PC-9 (cell line): ENCODE measurements at regions not wholly inside any gene's neighbourhood (a gene's known extent, or its start where the extent isn't known, plus 50 kb on each side); places are given as distances from the start of the nearest gene placed in this dataset.

Experiments used
- BruUV-seq: library from RNA; stranded (reverse); fragments of 400-500 nt; replicated peaks from 2 replicates; lab custom pipeline; 2021; lab: Mats Ljungman, UMichigan
- CTCF ChIA-PET: fragments of 300-600 bp; sonication (Branson Sonifier 250); formaldehyde crosslinking; loops from one replicate; lab custom pipeline; 2022; ENCODE audit warnings: antibody characterized with exemption; lab: Charles Lee
- POLR2A ChIA-PET: fragments of 300-600 bp; sonication (Branson Sonifier 250); formaldehyde crosslinking; loops from one replicate; lab custom pipeline; 2022; ENCODE audit warnings: antibody characterized with exemption; ENCODE audit not compliant: unreplicated experiment; lab: Charles Lee
- DNase-seq, 2 experiments: peaks; one replicate each; pipeline versions ENCODE4 v3.0.0 to v3.0.0-alpha.2; 2015 to 2022; ENCODE audit warnings: mixed read lengths in 1 of 2
- H2AFZ ChIP-seq: fragments of 200-600 bp; sonication (generic); 2 replicates; pipeline ENCODE4 v1.8.1; 2017; ENCODE audit warnings: antibody characterized with exemption
- H3F3A ChIP-seq: fragments of 200-600 bp; sonication (generic); 2 replicates; pipeline ENCODE4 v1.8.1; 2017; ENCODE audit warnings: antibody characterized with exemption, mild to moderate bottlenecking, low read depth; ENCODE audit not compliant: insufficient read depth
- H3K27ac ChIP-seq: fragments of 200-600 bp; sonication (generic); 2 replicates; pipeline ENCODE4 v1.6.1; 2016; ENCODE audit warnings: mixed run types
- H3K27me3 ChIP-seq: fragments of 200-600 bp; sonication (generic); 2 replicates; pipeline ENCODE4 v1.6.1; 2016; ENCODE audit warnings: low read depth, mixed run types; ENCODE audit not compliant: insufficient read depth
- H3K36me3 ChIP-seq: fragments of 200-600 bp; sonication (generic); 2 replicates; pipeline ENCODE4 v1.6.1; 2016; ENCODE audit warnings: low read depth, mixed run types
- H3K4me1 ChIP-seq: fragments of 200-600 bp; sonication (generic); replicated peaks from 2 replicates; pipeline ENCODE4 v1.6.1; 2016; ENCODE audit warnings: mixed run types; ENCODE audit not compliant: insufficient read depth
- H3K4me2 ChIP-seq: fragments of 200-600 bp; sonication (generic); 2 replicates; pipeline ENCODE4 v1.6.1; 2017; ENCODE audit warnings: mixed run types
- H3K4me3 ChIP-seq: fragments of 200-600 bp; sonication (generic); 2 replicates; pipeline ENCODE4 v1.6.1; 2016; ENCODE audit warnings: mixed run types
- H3K79me2 ChIP-seq: fragments of 200-600 bp; sonication (generic); 2 replicates; pipeline ENCODE4 v1.6.1; 2017; ENCODE audit warnings: low read depth, mixed run types
- H3K9me2 ChIP-seq: fragments of 200-600 bp; sonication (generic); 2 replicates; pipeline ENCODE4 v1.8.1; 2017; ENCODE audit warnings: mild to moderate bottlenecking; ENCODE audit not compliant: insufficient read depth
- H3K9me3 ChIP-seq: fragments of 200-600 bp; sonication (generic); 2 replicates; pipeline ENCODE4 v1.8.1; 2016; ENCODE audit warnings: low read depth; ENCODE audit not compliant: insufficient read depth
- H4K20me1 ChIP-seq: fragments of 200-600 bp; sonication (generic); 2 replicates; pipeline ENCODE4 v1.8.1; 2017; ENCODE audit not compliant: insufficient read depth
- CTCF ChIP-seq: fragments of 200-600 bp; sonication (generic); conservative IDR thresholded peaks from 2 replicates; pipeline ENCODE4 v1.6.1; 2017; ENCODE audit warnings: mixed run types, antibody characterized with exemption, mild to moderate bottlenecking, moderate library complexity
- EZH2 ChIP-seq: fragments of 200-600 bp; sonication (generic); IDR thresholded peaks from 2 replicates; pipeline ENCODE4 v1.8.0; 2017; ENCODE audit warnings: antibody characterized with exemption, low read depth
- intact Hi-C: fragments of 100-400 bp; cut with micrococcal nuclease; formaldehyde crosslinking; loops from one replicate; pipeline ENCODE4 v1.10.0; 2022; ENCODE audit not compliant: unreplicated experiment

DNA sequence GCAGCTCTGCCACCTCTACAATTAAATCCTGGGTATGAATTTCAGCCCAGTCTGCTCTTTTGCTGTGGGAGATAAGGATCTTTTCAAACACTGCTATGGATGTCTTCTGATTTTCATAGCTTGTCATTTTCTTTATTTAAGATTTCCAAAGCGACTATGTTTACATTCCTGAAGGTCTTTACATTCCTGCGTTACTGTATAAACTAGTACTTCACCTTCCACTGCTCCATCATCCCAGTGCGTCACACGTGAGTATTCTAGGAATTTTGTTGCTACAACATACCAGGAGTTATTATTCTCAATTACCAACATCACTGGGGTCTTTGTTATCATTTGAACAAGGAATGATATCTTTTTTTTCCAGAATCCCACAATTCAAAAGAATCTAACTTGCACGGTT, 944.7 kb downstream of the SORCS3 start:
- intact Hi-C loops: no loop called here
- no peaks in the 10 kb centered on the region for H3K36me3 ChIP-seq
- no peaks in the 10 kb centered on the region for H3K9me2 ChIP-seq
- no peaks in the 10 kb centered on the region for H3K4me1 ChIP-seq
- H3K27me3 ChIP-seq: no peaks in the 10 kb centered on the region
- ChIA-PET CTCF (no interaction called here), POLR2A (no interaction called here)
- peak in 1 of 2 experiments; percentile 43 for DNase-seq
- no peak overlapping the region for H3K27ac ChIP-seq
- H3K4me3 ChIP-seq: no peak overlapping the region
- BruUV-seq: no TSS peak
- no peaks in the 10 kb centered on the region for H3K79me2 ChIP-seq
- TF ChIP-seq EZH2 (no peak), CTCF (no peak)
- no peaks in the 10 kb centered on the region for H3K9me3 ChIP-seq
- no peaks in the 10 kb centered on the region for H3F3A ChIP-seq
- H2AFZ ChIP-seq: no peak overlapping the region
- no peak overlapping the region for H3K4me2 ChIP-seq
- H4K20me1 ChIP-seq: no peaks in the 10 kb centered on the region

GRCh38 chr10:105585171-105585570, 944.1 kb downstream of the SORCS3 start:
- no peak for DNase-seq
- TF ChIP-seq CTCF (no peak), EZH2 (no peak)
- H2AFZ ChIP-seq: no peak overlapping the region
- H4K20me1 ChIP-seq: no peaks in the 10 kb centered on the region
- no peaks in the 10 kb centered on the region for H3K27me3 ChIP-seq
- ChIA-PET POLR2A (no interaction called here), CTCF (no interaction called here)
- no peaks in the 10 kb centered on the region for H3K4me1 ChIP-seq
- H3K4me3 ChIP-seq: no peak overlapping the region
- no TSS peak for BruUV-seq
- no peaks in the 10 kb centered on the region for H3K9me2 ChIP-seq
- no peaks in the 10 kb centered on the region for H3K9me3 ChIP-seq
- no peaks in the 10 kb centered on the region for H3K36me3 ChIP-seq
- no peaks in the 10 kb centered on the region for H3F3A ChIP-seq
- no peak overlapping the region for H3K27ac ChIP-seq
- intact Hi-C loops: no loop called here
- H3K79me2 ChIP-seq: no peaks in the 10 kb centered on the region
- H3K4me2 ChIP-seq: no peak overlapping the region

DNA sequence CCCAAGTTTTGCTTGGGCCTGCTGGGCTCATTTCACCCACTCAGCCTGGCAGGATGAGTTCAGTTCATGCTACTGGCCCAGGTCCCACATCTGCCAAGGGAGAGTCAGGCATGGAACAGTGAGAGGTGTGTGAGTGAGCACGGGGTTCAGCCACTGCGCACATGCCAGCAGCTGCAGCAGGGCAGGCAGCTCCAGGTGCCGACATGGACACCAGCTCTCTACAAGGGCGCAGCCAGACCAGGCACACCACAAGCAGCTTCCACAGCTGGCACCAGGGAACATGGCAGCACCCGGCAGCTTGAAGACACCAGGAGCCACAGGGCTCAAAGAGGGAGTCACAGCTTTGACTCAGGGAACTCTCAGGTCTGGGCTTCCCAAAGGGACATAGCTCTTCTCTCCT, 938.0 kb downstream of the SORCS3 start:
- Histone ChIP-seq H3K9me3 (no peaks in the 10 kb centered on the region), H3K4me3 (no peak overlapping the region), H3K4me2 (no peak overlapping the region), H2AFZ (no peak overlapping the region), H3K79me2 (no peaks in the 10 kb centered on the region), H3K27ac (no peak overlapping the region), H3K4me1 (no peaks in the 10 kb centered on the region), H3F3A (no peaks in the 10 kb centered on the region), H4K20me1 (no peaks in the 10 kb centered on the region), H3K9me2 (no peaks in the 10 kb centered on the region), H3K36me3 (no peaks in the 10 kb centered on the region), H3K27me3 (no peaks in the 10 kb centered on the region)
- intact Hi-C loops: no loop called here
- TF ChIP-seq EZH2 (no peak), CTCF (no peak)
- BruUV-seq: no TSS peak
- CTCF ChIA-PET: no interaction called here
- POLR2A ChIA-PET: no interaction called here
- no peak for DNase-seq
